GM18858 (cell line): ENCODE measurements at regions not wholly inside any gene's neighbourhood (a gene's known extent, or its start where the extent isn't known, plus 50 kb on each side); places are given as distances from the start of the nearest gene placed in this dataset.
"Not testable (repeated sequence)": the region's sequence is repeated elsewhere in the genome, so short reads cannot be mapped to it uniquely, and the experiment has no call there.

Experiments
- ATAC-seq: cut with Tn5 transposase; IDR thresholded peaks from one replicate; pipeline ENCODE4 v1.9.1; 2021; ENCODE audit not compliant: unreplicated experiment

- ATAC-seq, result not testable (repeated sequence)
Observed at GRCh38 chr7:86045197-86045596, 598.5 kb upstream of the GRM3 start.

- no peak for ATAC-seq
Observed at GRCh38 chr7:86025807-86026206, 617.9 kb upstream of the GRM3 start.

GRCh38 chr7:86013662-86014061 lies 630.0 kb upstream of the GRM3 start:
- ATAC-seq, result no peak

- no peak for ATAC-seq
Observed at GRCh38 chr7:86012971-86013370, 630.7 kb upstream of the GRM3 start.

GRCh38 chr7:86008898-86009297 lies 634.8 kb upstream of the GRM3 start:
- ATAC-seq, result no peak

GRCh38 chr7:86006909-86007308 lies 636.8 kb upstream of the GRM3 start:
- no peak for ATAC-seq

GRCh38 chr7:86002858-86003257 lies 640.9 kb upstream of the GRM3 start:
- ATAC-seq, result no peak

- no peak for ATAC-seq
Observed at GRCh38 chr7:85997515-85997914, 646.2 kb upstream of the GRM3 start.

- no peak for ATAC-seq
Observed at GRCh38 chr7:85995101-85995500, 648.6 kb upstream of the GRM3 start.

- ATAC-seq, result no peak
Observed at GRCh38 chr7:85980740-85981139, 663.0 kb upstream of the GRM3 start.

GRCh38 chr7:85974176-85974575 lies 669.5 kb upstream of the GRM3 start:
- ATAC-seq, result no peak

- ATAC-seq, result no peak
Observed at GRCh38 chr7:85972504-85973141, 671.1 kb upstream of the GRM3 start.

GRCh38 chr7:85954961-85955360 lies 688.7 kb upstream of the GRM3 start:
- no peak for ATAC-seq

GRCh38 chr7:85950871-85951270 lies 692.8 kb upstream of the GRM3 start:
- no peak for ATAC-seq

- ATAC-seq, result no peak
Observed at GRCh38 chr7:85950418-85950817, 693.3 kb upstream of the GRM3 start.

GRCh38 chr7:85947767-85948166 lies 695.9 kb upstream of the GRM3 start:
- ATAC-seq, result no peak

GRCh38 chr7:85940798-85941197 lies 702.9 kb upstream of the GRM3 start:
- no peak for ATAC-seq

GRCh38 chr7:85931919-85932318 lies 711.8 kb upstream of the GRM3 start:
- no peak for ATAC-seq

- ATAC-seq, result no peak
Observed at GRCh38 chr7:85928500-85928899, 715.2 kb upstream of the GRM3 start.

- ATAC-seq, result no peak
Observed at GRCh38 chr7:85927226-85927625, 716.5 kb upstream of the GRM3 start.

- ATAC-seq, result no peak
Observed at GRCh38 chr7:85924062-85924461, 719.6 kb upstream of the GRM3 start.

- ATAC-seq, result no peak
Observed at GRCh38 chr7:85916016-85916415, 727.7 kb upstream of the GRM3 start.

- no peak for ATAC-seq
Observed at GRCh38 chr7:85914437-85914836, 727.6 kb upstream of the SEMA3D start.
